ENCODE measurements at regions not wholly inside any gene's neighbourhood (a gene's known extent, or its start where the extent isn't known, plus 50 kb on each side); places are given as distances from the start of the nearest gene placed in this dataset.

DNA sequence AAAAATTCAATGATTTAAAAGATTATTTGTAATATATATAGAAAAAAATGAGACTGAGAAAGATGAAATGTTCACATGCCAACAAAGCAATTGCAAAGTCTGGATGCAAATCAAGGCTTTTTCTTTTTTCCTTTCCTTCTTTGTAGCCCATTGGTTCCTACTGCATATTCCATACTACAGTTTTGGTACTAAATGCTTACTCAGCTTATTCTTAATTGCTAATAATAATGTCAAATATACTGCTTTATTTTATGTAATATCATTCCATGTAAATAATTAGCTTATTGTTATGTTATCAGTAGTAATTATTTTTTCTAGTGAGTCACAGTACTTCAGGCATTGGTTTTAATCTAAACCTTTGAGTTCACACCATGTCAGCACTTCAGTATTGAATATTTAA lies 407.4 kb upstream of the LRRTM1 start:
- H3K27me3 ChIP-seq (replicated peaks in 1 of 2; ENCODE audit: control insufficient read depth in 2 of 2, insufficient read depth in 2 of 2, low read length in 1 of 2): no peaks in the 10 kb centered on the region
- H3K27ac ChIP-seq (ENCODE audit: control insufficient read depth, insufficient read depth): no peak overlapping the region
- H3K79me2 ChIP-seq (ENCODE audit: control insufficient read depth, insufficient read depth, low read length): no peaks in the 10 kb centered on the region
- H3K9me3 ChIP-seq (replicated peaks; ENCODE audit: control insufficient read depth, insufficient read depth, low read length): no peaks in the 10 kb centered on the region
- H3K4me1 ChIP-seq (ENCODE audit: control insufficient read depth, insufficient read depth, low read length): no peaks in the 10 kb centered on the region
- in situ Hi-C loops (cut with MboI): no loop called here
- DNase-seq (ENCODE audit: low read depth, low spot score): no peak
- H3K4me3 ChIP-seq: no peak overlapping the region
- no peak overlapping the region for H3K4me2 ChIP-seq (ENCODE audit: control insufficient read depth, insufficient read depth)
- H3K36me3 ChIP-seq (ENCODE audit: control insufficient read depth in 2 of 2, insufficient read depth in 2 of 2, low read length in 1 of 2): no peaks in the 10 kb centered on the region
- ChIA-PET CTCF (no interaction called here), SMC1A (ENCODE audit: uncharacterized antibody, unreplicated experiment) (no interaction called here), POLR2A (no interaction called here), RAD21 (ENCODE audit: unreplicated experiment) (no interaction called here)
- ATAC-seq: no peak
- no peak overlapping the region for H3K9ac ChIP-seq (ENCODE audit: control insufficient read depth, insufficient read depth, low read length)
- TF ChIP-seq ZNF217 (IDR thresholded peaks at IDR 0.05): no peak
- TF ChIP-seq TBL1XR1 (IDR thresholded peaks at IDR 0.05; ENCODE audit: low read depth, low read length): no peak
- TF ChIP-seq RB1 (IDR thresholded peaks at IDR 0.05; ENCODE audit: borderline replicate concordance): no peak
- TF ChIP-seq RFX5 (IDR thresholded peaks at IDR 0.05; ENCODE audit: low read depth, low read length): no peak
- no peaks in the 10 kb centered on the region for H4K20me1 ChIP-seq (ENCODE audit: control insufficient read depth, insufficient read depth)
- FAIRE-seq: no peak
- no TSS peak for BruUV-seq (replicated peaks)
- H2AFZ ChIP-seq (ENCODE audit: control insufficient read depth, low read depth, low read length): no peak overlapping the region
- intact Hi-C loops (cut with micrococcal nuclease; ENCODE audit: unreplicated experiment): no loop called here

DNA sequence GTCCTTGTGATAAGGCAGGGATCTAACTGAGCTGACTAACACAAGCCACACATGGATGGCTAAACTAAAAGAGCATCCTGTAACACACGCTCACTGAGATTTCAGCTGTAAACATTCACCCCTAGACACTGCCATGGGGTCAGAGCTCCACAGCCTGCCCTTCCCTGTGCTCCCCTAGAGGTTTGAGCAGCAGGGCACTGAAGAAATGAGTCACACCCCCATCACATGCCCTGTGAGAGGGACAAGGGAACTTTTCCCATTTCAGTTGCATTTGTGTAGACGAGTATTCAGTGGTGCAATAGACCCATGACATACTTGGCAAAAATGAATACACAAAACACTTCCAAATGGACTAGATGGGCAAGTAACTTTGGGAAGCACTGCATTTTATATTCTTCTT lies 402.4 kb upstream of the LRRTM1 start:
- no peaks in the 10 kb centered on the region for H3K27me3 ChIP-seq (replicated peaks in 1 of 2; ENCODE audit: control insufficient read depth in 2 of 2, insufficient read depth in 2 of 2, low read length in 1 of 2)
- ChIA-PET CTCF (interaction anchor here (0.7 kb wide), 1 partner anchor 888 kb away, joined by 3 read pairs; no protein-coding TSS in a partner anchor), SMC1A (ENCODE audit: uncharacterized antibody, unreplicated experiment) (no interaction called here)

More for the DNA sequence above, 402.4 kb upstream of the LRRTM1 start:
- no peaks in the 10 kb centered on the region for H3K4me1 ChIP-seq (ENCODE audit: control insufficient read depth, insufficient read depth, low read length)
- no peak overlapping the region for H3K4me2 ChIP-seq (ENCODE audit: control insufficient read depth, insufficient read depth)
- H2AFZ ChIP-seq (ENCODE audit: control insufficient read depth, low read depth, low read length): no peak overlapping the region
- ChIA-PET RAD21 (ENCODE audit: unreplicated experiment) (no interaction called here), POLR2A (no interaction called here)
- no peak overlapping the region for H3K27ac ChIP-seq (ENCODE audit: control insufficient read depth, insufficient read depth)
- FAIRE-seq (no peak), ATAC-seq (no peak), DNase-seq (ENCODE audit: low read depth, low spot score) (no peak)
- TF ChIP-seq GABPA (IDR thresholded peaks at IDR 0.05; ENCODE audit: low read depth) (no peak), NR2F1 (conservative IDR thresholded peaks at IDR 0.05) (no peak), SUZ12 (IDR thresholded peaks at IDR 0.05; ENCODE audit: unreplicated experiment) (no peak), ZNF384 (IDR thresholded peaks at IDR 0.05; ENCODE audit: borderline replicate concordance, low read depth, low read length) (no peak), YY1 (IDR thresholded peaks at IDR 0.05; ENCODE audit: low read depth, low read length) (no peak), MXI1 (IDR thresholded peaks at IDR 0.05; ENCODE audit: low read depth, low read length) (no peak), EED (IDR thresholded peaks at IDR 0.05; ENCODE audit: low read depth) (no peak)
- in situ Hi-C loops (cut with MboI): no loop called here
- no peak overlapping the region for H3K9ac ChIP-seq (ENCODE audit: control insufficient read depth, insufficient read depth, low read length)
- H3K36me3 ChIP-seq (ENCODE audit: control insufficient read depth in 2 of 2, insufficient read depth in 2 of 2, low read length in 1 of 2): no peaks in the 10 kb centered on the region
- H3K9me3 ChIP-seq (replicated peaks; ENCODE audit: control insufficient read depth, insufficient read depth, low read length): no peaks in the 10 kb centered on the region
- no peaks in the 10 kb centered on the region for H3K79me2 ChIP-seq (ENCODE audit: control insufficient read depth, insufficient read depth, low read length)
- WGBS (ENCODE audit: insufficient coverage, insufficient replicate concordance, low lambda C conversion rate, missing lambda C conversion rate): 17% methylated on average over 2 of the region's 2 CpGs
- H3K4me3 ChIP-seq: no peak overlapping the region
- H4K20me1 ChIP-seq (ENCODE audit: control insufficient read depth, insufficient read depth): no peaks in the 10 kb centered on the region
- no TSS peak for BruUV-seq (replicated peaks)
- intact Hi-C loops (cut with micrococcal nuclease; ENCODE audit: unreplicated experiment): no loop called here
